ENCODE measurements at regions not wholly inside any gene's neighbourhood (a gene's known extent, or its start where the extent isn't known, plus 50 kb on each side); places are given as distances from the start of the nearest gene placed in this dataset.
"Not testable (repeated sequence)": the region's sequence is repeated elsewhere in the genome, so short reads cannot be mapped to it uniquely, and the experiment has no call there.

- H3K27me3 ChIP-seq = no peaks in the 10 kb centered on the region
- peak overlapping the region; percentile 12 for H3K27ac ChIP-seq
- H3K9me3 ChIP-seq (ENCODE audit: low read depth) = no peaks in the 10 kb centered on the region
- TF ChIP-seq, protein P1, sequence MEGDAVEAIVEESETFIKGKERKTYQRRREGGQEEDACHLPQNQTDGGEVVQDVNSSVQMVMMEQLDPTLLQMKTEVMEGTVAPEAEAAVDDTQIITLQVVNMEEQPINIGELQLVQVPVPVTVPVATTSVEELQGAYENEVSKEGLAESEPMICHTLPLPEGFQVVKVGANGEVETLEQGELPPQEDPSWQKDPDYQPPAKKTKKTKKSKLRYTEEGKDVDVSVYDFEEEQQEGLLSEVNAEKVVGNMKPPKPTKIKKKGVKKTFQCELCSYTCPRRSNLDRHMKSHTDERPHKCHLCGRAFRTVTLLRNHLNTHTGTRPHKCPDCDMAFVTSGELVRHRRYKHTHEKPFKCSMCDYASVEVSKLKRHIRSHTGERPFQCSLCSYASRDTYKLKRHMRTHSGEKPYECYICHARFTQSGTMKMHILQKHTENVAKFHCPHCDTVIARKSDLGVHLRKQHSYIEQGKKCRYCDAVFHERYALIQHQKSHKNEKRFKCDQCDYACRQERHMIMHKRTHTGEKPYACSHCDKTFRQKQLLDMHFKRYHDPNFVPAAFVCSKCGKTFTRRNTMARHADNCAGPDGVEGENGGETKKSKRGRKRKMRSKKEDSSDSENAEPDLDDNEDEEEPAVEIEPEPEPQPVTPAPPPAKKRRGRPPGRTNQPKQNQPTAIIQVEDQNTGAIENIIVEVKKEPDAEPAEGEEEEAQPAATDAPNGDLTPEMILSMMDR (IDR thresholded peaks at IDR 0.05; ENCODE audit: low read depth, low read length) = no peak
- H3K36me3 ChIP-seq = no peaks in the 10 kb centered on the region
- peaks cover 26% of the 10 kb centered on the region for H3K4me1 ChIP-seq (ENCODE audit: low read depth)
- no peak overlapping the region for H3K4me3 ChIP-seq
- no peak for DNase-seq (ENCODE audit: low read depth in 1 of 2, low spot score in 1 of 2)
Measured at GRCh38 chr1:232353001-232353400, 276.9 kb downstream of the SIPA1L2 start.

GRCh38 chr1:232352366-232352765 lies 277.6 kb downstream of the SIPA1L2 start:
- TF ChIP-seq, protein P1 (IDR thresholded peaks at IDR 0.05; ENCODE audit: low read depth, low read length) = no peak
- H3K27me3 ChIP-seq = no peaks in the 10 kb centered on the region
- H3K4me1 ChIP-seq (ENCODE audit: low read depth) = peaks cover 26% of the 10 kb centered on the region
- H3K36me3 ChIP-seq = no peaks in the 10 kb centered on the region
- DNase-seq (ENCODE audit: low read depth in 1 of 2, low spot score in 1 of 2) = no peak
- H3K4me3 ChIP-seq = no peak overlapping the region
- H3K9me3 ChIP-seq (ENCODE audit: low read depth) = no peaks in the 10 kb centered on the region
- peak overlapping the region; percentile 12 for H3K27ac ChIP-seq

DNA sequence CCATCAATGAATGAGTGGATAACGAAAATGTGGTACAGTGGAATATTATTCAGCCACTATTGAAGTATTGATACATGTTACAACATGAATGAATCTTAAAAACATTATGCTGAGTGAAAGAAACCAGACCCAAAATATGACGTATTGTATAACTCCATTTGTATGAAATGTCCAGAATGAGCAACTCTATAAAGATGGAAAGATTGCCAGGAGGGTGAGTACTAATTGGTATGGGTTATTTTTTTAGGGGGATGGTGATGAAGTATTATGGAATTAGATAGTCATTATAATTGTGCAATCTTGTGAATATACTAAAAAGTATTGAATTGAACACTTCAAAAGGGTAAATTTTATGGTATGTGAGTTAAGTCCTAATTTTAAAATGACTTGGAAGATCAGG lies 278.6 kb downstream of the SIPA1L2 start:
- no peak for DNase-seq (ENCODE audit: low read depth in 1 of 2, low spot score in 1 of 2)
- peaks cover 33% of the 10 kb centered on the region for H3K4me1 ChIP-seq (ENCODE audit: low read depth)
- TF ChIP-seq, protein P1 (IDR thresholded peaks at IDR 0.05; ENCODE audit: low read depth, low read length) = no peak
- H3K27me3 ChIP-seq = no peaks in the 10 kb centered on the region
- no peak overlapping the region for H3K27ac ChIP-seq
- no peaks in the 10 kb centered on the region for H3K9me3 ChIP-seq (ENCODE audit: low read depth)
- no peak overlapping the region for H3K4me3 ChIP-seq
- no peaks in the 10 kb centered on the region for H3K36me3 ChIP-seq

DNA sequence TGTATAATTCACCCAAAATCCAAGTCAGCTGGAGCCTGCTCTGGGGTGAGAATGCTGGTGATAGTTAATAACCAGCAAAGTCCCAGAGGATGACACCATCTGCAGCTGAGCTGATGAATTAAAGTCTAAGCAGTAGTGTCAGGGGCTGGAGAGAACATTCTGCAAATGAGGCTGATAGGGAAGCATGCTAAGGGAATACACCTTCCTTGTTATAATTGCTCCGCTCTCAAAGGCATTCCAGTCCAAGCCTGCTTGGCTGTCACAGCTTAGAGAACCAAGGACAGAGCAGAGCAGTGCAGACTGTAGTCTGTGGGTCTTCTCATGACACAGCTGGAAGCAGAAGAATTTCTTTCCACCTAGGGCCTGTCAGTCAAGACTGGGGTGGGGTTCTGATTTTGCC lies 283.1 kb downstream of the SIPA1L2 start:
- peak in 1 of 2 donors; percentile 30 for DNase-seq (ENCODE audit: low read depth in 1 of 2, low spot score in 1 of 2)
- Histone ChIP-seq H3K36me3 (no peaks in the 10 kb centered on the region), H3K27me3 (no peaks in the 10 kb centered on the region), H3K27ac (peak overlapping the region; percentile 9), H3K9me3 (ENCODE audit: low read depth) (no peaks in the 10 kb centered on the region), H3K4me1 (ENCODE audit: low read depth) (peaks cover 8% of the 10 kb centered on the region), H3K4me3 (no peak overlapping the region)
- TF ChIP-seq, protein P1 (IDR thresholded peaks at IDR 0.05; ENCODE audit: low read depth, low read length) = no peak

DNA sequence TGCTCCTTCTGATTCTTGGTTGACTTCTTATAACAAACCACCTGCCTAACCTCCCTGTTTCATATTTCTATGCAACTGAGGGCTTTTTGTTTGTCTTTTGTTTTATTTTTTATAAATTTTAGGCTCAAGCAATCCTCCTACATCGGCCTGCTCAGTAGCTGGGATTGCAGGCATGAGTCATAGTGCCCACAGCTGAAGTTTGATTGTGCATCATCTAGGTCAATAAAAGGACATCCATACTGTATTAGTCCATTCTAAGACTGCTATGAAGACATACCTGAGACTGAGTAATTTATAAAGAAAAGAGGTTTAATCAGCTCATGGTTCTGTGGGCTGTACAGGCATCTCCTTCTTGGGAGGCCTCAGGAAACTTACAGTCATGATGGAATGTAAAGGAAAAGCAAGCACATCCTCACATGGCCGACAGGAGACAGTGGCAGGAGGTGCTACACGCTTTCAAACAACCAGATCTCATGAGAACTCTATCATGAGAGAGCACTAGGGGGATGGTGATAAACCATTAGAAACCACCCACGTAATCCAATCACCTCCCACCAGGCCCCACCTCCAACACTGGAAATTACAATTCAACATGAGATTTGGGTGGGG lies 285.0 kb downstream of the SIPA1L2 start:
- Histone ChIP-seq H3K27me3 (no peaks in the 10 kb centered on the region), H3K4me3 (no peak overlapping the region), H3K9me3 (ENCODE audit: low read depth) (no peaks in the 10 kb centered on the region), H3K36me3 (no peaks in the 10 kb centered on the region), H3K4me1 (ENCODE audit: low read depth) (peaks cover 17% of the 10 kb centered on the region), H3K27ac (no peak overlapping the region)
- TF ChIP-seq, protein P1 (IDR thresholded peaks at IDR 0.05; ENCODE audit: low read depth, low read length) = no peak
- no peak for DNase-seq (ENCODE audit: low read depth in 1 of 2, low spot score in 1 of 2)

DNA sequence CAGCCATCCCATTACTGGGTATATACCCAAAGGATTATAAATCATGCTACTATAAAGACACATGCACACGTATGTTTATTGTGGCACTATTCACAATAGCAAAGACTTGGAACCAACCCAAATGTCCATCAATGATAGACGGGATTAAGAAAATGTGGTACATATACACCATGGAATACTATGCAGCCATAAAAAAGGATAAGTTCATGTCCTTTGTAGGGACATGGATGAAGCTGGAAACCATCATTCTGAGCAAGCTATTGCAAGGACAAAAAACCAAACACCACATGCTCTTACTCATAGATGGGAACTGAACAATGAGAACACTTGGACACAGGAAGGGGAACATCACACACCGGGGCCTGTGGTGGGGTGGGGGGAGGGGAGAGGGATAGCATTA lies 285.7 kb downstream of the SIPA1L2 start:
- H3K27me3 ChIP-seq, H3K36me3 ChIP-seq: not testable (repeated sequence)

More for the DNA sequence above, 285.7 kb downstream of the SIPA1L2 start:
- DNase-seq (ENCODE audit: low read depth in 1 of 2, low spot score in 1 of 2); H3K9me3 ChIP-seq (ENCODE audit: low read depth); H3K4me3 ChIP-seq; H3K27ac ChIP-seq: not testable (repeated sequence)
- peaks cover 17% of the 10 kb centered on the region for H3K4me1 ChIP-seq (ENCODE audit: low read depth)

All from cardiac muscle cell (in vitro differentiated cells and primary cell).